Stimulated activated CD4-positive, alpha-beta T cell treated with anti-CD3 and anti-CD28 coated beads, Interleukin-2, amount 100 ng/mL, for 48 hours (primary cell): ENCODE measurements at regions not wholly inside any gene's neighbourhood (a gene's known extent, or its start where the extent isn't known, plus 50 kb on each side); places are given as distances from the start of the nearest gene placed in this dataset.

Experiments
- DNase-seq, 2 donors: peaks; one replicate each; pipeline ENCODE4 v3.0.0-alpha.2; 2020

DNA sequence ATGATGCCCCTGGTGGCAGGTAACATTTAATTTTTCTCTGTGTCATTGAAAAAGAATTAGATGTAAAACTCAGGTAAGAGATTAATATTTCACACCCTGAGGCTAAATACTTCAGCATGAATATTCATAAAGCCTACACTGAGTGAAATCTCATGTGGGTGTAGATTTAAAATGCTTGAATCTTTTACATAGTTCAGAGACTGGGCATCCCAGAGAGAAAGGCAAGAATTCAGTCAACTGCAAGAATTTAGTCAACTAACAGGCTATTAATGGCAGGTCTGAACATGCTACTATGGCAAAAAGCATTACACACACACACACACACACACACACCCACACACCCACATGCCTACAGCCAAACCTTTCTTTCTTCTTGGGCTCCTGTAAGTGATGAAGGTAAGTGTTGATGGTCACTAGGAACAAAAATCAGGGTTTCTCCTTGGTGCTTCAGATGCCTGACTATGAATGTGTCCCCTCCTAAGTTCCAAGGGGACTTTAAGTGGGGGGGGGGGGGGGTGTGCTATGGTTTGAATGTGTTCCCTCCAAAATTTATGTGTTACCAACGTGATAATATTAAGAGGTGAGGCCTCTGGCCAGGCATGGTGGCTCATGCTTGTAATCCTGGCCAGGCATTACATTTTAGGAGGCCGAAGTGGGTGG is 63.7 kb upstream of the PSMD7 start:
- no peak for DNase-seq

DNA sequence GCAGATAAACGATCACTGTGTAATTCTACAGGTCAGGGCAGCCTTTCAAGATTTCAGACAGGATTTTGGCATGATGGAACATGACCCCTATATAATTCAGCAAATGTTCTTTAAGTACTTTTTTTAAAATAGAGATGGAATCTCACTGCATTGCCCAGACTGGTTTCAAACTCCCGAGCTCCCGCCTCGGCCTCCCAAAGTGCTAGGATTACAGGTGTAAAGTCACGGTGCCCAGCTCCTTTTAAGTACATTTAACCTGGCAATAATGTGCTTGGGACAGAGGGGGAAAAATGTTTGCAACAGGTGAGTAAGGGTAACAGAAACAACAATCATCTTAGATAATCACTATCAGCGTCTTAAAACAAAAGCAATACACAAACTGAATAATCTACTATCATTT is 66.5 kb upstream of the PSMD7 start:
- DNase-seq = no peak

DNA sequence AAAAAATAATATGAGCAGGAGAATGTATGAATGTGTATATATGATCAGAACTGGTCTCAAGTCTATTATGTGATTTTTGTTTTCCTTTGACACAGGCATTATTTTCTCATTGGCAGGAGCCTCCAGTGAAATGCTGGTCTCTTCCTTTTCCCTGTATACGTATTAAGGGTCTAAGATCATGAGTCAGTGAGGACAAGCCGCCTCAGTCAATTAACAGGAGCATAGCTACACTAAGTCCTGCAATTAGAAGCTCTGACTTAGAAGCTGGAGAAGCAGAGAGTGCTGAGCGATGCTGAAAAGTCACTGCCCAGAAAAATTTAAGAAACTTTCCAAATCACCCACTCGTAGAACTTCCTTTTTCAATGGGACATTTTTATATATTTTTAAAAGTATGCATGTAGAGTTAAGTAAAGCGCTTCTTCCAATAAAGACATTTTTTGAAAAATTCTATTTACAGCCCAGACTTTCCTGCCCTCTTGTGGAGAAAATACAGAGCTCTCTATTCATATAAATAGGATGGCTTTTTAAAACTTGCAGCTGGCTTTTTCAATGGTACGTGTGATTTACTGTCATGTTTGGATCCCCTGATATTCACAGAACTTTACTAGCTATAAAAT is 70.2 kb upstream of the PSMD7 start:
- DNase-seq = no peak

DNA sequence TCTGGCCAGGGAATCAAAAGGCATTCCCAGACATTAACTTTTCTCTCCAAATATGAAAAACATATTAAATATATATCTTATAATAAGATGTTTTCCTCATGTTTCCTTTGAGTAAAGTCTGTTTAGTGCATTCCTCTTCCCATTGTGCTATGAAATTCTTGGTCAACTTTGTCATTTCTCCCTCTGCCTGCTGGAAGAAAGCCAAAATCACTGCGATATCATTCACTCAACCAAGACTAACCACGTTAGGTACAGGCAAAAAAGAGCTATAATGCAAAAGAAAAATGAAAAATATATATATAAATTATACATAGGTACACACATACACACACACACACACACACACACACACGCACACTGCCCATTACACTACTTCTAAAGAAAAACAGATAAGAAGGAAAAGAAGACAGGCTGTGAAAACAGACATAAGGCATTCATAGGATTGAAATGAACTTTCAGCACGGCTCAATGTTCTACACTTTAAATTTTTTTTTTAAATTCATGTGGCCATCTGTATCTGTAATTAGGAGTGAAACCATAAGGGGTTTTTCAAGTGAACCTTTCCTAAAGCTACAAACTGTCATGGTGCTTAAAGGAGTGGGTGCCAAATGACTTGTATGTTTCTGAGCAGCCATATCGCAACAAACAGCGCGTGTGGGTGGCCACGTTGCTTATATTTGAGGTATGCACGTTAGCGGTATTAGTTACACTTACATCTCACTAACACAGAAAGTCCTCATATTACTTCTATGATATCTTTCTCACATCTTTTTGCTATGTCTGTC is 71.6 kb upstream of the PSMD7 start:
- DNase-seq = no peak

DNA sequence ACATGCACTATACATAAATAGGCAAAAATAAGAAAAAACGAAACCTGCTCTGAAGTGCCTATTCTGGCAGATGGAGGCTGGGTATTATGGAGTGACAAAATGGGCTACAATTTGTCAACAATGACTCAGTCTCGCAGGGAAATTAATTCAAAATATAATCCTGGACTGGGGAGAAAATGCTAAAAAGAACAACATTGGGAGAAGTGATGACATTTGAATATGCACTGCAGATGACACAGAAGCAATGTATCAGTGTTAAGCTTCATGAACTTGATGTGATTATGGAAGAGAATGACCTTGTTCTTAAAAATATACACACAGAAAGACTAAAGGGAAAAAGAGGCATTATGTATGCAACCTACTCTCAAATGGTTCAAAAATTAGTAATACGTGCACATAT is 74.8 kb upstream of the PSMD7 start:
- no peak for DNase-seq

DNA sequence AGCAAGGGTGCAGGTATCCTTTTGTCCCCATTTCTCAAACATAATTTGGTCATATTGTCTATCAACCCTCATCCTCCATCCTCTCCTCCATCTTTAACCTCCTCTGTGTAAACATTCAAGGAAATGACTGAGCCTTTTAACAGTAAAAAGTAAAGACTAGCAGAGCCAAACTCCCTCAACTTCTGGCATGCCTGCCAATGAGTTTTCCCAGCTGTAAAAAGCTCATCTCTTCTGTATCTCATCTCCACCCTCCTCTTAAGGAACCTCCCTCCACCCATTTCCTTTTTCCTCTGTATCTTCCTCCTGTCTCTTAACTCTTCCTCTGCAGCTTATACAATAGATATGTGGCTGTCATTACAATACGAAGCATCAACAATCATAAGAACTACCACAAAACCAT is 76.9 kb upstream of the PSMD7 start:
- DNase-seq = no peak

DNA sequence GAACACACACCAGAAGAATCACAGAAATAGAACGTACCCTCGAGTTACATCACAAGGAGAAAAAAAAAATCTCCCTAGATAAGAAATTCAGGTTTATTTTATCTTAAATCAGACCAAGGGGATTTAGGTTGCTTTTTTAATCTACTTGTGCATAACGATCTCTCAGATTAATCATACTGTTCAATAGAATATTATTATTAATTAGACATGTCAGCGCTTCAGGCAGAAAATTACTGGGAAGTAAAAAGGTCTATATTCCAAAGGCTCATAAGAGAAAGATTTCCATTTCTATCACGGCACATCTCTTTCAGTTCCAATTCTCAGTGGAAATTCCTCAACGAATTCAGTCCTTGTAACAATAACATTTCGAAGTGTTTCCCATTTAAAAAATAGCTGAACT is 77.7 kb upstream of the PSMD7 start:
- no peak for DNase-seq

DNA sequence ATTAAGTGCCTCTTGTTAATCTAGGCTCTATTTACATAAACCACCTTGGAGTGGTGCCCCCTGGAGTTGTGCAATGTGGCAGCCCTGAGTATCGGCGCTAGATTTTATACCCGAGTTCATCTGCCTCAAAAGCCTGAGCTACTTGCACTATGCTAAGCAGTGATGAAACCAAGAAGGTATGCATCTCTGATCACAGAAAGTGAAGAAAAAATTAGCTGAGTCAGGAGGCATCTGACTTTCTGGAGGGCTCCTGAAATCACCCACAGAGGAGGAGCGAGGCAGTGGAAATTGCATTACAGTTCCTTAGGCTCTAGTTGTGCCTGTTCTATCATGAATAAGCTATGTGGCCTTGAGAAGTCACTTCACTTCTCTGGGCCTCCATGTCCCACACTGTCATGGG is 80.3 kb upstream of the PSMD7 start:
- no peak for DNase-seq

DNA sequence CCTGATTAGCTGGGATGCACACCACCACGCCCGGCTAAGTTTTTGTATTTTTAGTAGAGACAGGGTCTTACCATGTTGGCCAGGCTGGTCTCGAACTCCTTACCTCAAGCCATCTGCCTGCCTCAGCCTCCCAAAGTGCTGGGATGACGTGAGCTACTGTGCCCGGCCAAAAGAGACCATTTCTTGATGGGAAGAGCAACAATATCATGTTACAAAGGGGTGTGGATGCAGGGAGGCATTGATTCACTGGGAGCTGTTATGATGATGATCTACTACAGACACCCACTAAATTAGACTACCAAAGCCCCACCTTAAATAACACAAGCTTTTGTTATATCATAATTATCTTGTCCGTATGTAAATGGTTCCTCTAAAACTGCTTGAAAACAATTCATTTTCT is 81.4 kb upstream of the PSMD7 start:
- DNase-seq = no peak

DNA sequence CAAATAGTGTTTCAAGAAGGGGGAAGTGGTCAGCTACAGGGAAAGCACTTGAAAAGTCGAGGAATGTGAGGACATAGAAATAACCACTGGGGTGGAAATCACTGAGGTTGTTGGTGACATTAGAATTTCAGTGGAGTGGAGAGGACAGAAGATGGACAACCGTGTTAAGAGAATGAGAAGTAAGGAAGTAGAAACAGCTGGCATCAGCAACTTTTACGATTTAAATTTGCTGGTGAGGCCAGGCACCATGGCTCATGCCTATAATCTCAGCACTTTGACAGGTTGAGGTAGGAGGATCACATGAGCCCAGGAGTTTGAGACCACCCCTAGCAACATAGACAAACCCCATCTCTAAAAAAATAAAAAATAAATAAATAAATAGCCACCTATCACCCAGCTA is 83.2 kb upstream of the PSMD7 start:
- DNase-seq = no peak

DNA sequence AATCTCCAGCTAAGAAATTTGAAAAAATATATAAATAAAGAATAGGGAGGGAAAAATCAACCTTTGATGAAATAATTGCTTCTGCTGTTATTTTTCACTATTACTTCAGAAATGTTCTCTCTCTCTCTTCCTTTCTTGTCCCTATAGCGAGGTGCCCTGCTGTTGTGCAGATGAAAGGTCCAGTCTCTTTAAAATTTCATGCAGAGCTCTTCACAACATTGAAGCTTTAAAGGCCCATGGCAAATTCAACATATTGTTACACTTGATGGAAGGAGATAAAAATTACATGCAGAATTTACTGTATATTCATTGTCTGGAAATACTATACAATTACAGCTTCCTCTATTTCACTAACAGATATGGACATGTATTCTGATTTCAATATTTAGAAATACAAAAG is 86.4 kb upstream of the PSMD7 start:
- DNase-seq = no peak

DNA sequence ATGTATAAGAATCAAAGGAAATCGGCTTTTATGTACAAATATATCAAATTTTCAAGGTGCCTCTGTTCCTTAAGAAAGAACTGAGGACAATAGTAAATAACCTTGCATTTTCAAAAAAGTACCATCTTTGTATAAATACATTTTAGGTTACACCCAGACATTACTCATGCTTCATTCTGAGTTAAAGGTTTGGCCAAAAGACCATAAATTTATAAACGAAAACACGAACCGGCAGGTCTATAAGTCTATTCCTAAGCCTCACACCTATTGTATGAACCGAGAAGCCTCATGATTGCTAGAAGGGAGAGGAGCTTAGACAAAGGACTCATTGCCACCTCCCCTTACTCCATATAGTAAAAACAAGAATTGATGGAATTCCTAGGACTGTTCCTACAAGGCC is 94.6 kb upstream of the PSMD7 start:
- no peak for DNase-seq

DNA sequence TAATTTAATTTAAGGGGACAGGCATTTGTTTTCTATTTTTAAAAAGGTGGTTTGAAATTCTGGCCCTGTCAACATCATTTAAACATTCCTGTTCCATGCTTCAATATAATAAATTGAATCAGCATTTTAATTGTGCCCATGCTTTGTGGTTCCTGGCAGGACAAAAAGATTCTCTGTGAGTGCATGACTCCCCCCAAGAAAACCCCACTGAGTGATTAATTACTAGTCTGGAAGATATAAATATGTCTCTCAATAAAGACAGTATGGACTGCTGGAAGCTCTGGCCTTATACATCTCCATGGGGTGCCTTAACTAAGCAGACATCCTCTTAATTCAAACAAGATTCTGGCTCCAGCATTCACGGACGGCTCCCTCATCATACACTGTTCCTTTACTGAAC is 95.0 kb upstream of the PSMD7 start:
- no peak for DNase-seq

DNA sequence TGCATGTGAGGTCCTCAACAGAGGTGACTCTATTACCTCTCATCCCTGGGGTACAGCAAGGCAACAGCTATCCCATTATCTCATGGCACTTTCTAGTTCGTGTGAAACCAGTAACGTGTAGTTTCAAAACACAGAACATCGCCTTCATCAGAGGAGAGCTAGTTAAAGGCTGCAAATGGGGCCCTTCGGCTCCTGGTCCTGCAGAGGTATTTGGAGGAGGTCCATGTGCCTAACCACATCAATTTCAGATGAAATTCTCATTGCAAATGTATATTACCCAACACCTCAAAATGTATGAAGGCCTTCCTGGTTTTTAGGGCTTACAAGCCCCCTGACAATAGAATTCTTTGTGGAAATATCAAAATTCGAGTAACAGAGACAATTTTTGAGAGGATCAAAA is 95.7 kb upstream of the PSMD7 start:
- no peak for DNase-seq

DNA sequence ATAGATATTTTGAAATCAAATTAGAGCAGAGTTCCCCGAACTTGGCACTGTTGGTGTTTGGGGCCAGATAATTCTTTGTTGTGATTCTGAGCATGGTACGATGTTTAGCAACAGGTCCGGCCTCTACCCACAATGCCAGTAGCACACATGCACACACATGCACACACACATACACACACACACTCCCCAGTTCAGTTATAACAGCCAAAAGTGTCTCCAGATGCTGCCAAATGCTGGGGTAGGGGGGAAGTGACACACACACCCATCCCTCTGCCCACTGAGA is 96.8 kb upstream of the PSMD7 start:
- DNase-seq = no peak

DNA sequence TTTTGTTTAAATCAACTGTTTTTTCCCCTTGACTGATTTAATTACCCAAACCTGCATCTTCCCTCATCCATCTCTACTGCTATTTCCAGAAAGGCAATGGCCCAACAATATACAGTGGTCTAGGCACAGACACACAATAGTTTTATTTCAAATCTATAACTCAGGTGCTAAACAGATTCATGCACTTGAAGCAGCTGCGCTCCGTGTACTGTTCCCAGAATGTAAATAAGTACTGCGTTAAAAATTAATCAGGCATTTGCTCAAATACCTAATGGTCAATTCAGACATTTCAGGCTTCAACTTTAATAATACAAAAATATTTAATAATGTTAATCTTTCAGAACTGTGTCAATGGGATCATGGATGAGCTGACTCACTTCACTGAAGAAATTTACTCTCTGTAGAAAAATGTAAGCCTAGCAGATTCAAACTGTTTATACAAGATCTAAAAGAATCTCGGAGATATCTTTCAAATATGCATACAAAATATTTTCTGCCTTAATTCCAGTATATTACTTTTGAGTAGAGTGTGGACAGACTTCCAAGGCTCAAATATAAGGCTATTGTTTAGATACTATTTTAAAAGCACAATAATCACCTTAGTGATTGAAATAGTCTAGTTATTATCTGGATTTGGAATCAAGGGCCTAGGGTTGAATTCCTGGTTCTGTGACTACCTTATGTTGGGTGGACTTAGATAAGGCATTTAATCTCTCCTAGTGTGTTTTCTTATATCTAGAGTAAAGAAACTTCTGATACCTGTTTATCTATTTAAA is 97.4 kb upstream of the PSMD7 start:
- DNase-seq = no peak

DNA sequence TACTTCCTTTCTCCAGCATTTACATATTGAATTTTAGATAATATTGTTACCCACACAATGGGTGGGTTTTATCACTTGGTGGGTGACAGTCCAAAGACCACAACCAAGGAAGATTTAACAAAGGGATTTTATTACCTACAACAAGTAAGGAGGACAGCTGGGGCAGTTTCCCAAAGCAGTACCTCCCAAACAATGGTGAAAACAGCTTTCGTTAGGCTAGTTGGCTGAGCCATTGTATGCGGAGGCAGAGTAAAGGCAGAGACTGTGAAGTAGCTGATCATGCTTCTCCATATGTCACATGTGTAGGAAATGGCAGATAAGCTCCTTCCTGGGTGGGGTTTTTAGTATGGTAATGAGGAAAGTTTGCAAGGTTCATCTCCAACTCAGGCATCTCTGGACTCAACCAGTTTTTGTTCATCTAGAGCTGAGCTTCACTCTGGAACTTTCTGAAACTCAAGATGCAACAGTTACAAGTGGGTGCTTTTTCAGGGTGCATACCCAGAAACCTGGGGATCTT is 104.3 kb upstream of the PSMD7 start:
- DNase-seq = no peak

DNA sequence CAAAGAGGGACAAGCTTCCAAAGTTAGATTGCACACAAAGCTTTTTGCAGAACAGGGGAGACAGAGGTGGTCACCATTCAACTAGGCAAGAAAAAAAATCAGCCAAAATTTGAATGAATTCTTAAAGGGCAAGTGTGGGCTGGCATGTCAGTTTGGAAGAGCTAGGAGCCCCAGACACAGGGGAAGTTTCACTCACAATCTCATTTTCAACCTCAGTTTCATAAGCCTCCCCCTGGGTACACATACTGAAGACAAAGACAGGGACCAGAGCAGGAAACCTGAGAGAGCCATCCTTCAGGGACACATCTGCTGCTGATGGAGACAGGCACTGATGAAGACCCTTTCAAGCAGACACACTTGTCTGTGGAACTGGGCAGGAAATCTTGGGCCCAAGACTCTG is 106.3 kb upstream of the PSMD7 start:
- DNase-seq = no peak

DNA sequence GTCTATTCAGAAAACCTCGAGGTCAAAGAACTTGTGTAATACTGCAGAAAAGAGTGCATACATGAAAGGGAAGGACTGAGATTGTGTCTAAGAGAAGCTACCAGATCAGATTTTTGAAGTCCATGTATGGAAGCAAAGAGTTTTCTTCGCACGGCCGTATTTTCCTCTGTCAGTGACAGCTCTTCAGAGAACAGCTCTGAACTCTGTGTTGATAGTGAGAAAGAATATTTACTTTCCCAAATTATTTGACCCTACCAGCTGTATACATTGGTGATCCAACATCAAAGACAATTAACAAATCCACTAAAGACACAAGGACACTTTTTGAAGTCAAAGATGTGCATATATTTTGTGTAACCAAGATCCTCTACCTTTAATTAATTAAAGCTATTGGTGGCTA is 107.8 kb upstream of the PSMD7 start:
- no peak for DNase-seq

DNA sequence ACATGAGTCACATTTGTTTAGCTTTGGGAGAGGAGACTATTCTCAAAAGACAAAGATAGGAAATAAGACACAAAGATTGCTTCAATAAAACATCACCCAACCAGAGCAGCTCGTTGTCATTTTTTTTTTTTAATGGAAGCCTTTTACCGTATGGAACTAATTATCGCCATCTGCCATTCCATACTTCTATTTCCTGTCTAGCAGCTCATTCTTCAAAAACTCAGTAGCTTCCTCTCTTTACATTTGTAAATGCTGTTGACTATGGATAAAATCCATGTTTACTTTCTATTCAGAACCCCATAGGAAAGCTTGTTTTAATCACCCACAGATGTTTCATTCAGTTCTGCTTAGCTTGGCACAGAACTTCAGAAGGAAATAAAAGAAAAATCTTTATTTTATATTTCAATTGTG is 110.0 kb upstream of the PSMD7 start:
- no peak for DNase-seq

DNA sequence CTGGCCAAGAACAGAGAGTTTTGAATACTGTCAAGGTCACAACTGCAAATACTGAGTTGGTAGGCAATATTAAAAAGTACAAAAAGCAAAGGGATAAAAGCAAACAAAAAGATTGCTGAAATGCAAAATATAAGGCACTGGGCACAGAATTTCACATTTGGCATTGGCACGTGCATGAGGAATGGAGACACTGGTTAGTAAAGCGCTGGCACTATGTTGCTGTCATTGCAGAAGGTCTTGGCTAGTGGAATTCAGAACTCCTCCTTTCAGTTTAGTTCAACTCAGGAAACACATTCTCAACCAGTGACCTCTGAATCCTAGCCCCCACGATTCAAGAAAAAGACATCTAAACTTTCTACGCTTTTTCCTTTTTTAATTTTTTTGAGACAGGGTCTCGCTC is 111.8 kb upstream of the PSMD7 start:
- no peak for DNase-seq

DNA sequence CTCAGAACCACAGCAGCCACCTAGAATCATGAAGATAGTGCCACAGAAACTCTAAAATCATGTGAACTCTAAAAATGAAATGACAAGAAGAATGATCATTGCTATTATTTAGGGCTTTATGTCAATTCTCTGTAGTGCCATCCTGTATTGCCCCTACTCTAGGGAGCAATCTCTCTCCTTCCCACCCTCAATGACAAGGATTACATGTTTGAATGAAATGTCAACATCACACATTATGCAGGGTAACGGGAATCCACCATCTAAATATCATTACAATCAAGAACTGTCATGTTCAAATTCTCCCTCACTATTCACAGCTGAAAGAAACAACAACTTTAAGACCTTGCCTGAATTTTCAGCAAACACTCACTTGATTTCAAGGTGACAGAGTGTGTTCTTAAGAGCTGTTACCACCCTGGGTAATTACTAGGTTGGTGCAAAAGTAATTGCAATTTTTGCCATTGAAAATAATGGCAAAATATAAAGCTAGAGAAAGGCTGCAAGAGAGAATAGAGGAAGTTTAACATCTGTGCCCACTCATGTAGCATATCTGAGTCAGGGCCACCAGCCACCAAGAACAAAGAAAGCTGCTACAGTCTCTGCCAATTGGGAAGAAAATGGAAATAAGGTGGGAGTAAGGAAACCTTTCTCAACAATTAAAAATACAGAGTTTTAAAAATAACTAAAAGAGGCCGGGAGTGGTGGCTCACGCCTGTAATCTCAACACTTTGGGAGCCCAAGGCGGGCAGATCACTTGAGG is 112.8 kb upstream of the PSMD7 start:
- DNase-seq = no peak
